ENCODE measurements at regions not wholly inside any gene's neighbourhood (a gene's known extent, or its start where the extent isn't known, plus 50 kb on each side); places are given as distances from the start of the nearest gene placed in this dataset.

DNA sequence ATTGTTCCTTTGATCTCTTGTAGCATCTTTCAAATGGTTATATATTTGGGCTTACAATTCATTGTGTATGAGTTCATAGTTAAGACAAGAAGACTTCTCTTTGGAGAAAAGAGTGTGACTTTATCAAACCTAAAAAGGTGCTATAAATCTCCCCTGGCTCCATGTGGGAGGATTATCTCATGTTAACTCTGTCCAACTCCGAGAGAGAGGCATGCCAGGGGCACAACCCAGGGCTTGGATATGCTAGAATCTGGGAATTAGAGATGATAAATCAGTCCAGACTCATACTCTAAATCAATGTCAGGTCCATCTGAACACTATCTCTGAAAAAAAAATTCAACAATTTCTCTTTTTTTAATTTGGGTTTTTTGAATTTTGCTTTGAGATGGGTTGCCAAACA, 462.8 kb downstream of the TUSC7 start:
- TF ChIP-seq, protein P1, sequence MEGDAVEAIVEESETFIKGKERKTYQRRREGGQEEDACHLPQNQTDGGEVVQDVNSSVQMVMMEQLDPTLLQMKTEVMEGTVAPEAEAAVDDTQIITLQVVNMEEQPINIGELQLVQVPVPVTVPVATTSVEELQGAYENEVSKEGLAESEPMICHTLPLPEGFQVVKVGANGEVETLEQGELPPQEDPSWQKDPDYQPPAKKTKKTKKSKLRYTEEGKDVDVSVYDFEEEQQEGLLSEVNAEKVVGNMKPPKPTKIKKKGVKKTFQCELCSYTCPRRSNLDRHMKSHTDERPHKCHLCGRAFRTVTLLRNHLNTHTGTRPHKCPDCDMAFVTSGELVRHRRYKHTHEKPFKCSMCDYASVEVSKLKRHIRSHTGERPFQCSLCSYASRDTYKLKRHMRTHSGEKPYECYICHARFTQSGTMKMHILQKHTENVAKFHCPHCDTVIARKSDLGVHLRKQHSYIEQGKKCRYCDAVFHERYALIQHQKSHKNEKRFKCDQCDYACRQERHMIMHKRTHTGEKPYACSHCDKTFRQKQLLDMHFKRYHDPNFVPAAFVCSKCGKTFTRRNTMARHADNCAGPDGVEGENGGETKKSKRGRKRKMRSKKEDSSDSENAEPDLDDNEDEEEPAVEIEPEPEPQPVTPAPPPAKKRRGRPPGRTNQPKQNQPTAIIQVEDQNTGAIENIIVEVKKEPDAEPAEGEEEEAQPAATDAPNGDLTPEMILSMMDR (IDR thresholded peaks at IDR 0.05; ENCODE audit: insufficient read depth, low read depth, low read length): no peak
- TF ChIP-seq EZH2 (IDR thresholded peaks at IDR 0.05; ENCODE audit: insufficient read depth, low read length): no peak

Data from astrocyte (in vitro differentiated cells and primary cell).